Erythroblast (primary cell): ENCODE measurements at regions not wholly inside any gene's neighbourhood (a gene's known extent, or its start where the extent isn't known, plus 50 kb on each side); places are given as distances from the start of the nearest gene placed in this dataset.

Experiments
- GATA1 ChIP-seq: IDR thresholded peaks from 2 replicates; pipeline ENCODE4 v1.6.1; 2011; ENCODE audit warnings: low read depth, mild to moderate bottlenecking, control low read depth, low read length, moderate library complexity
- POLR2A ChIP-seq: IDR thresholded peaks from 2 replicates; pipeline ENCODE4 v1.6.1; 2011; ENCODE audit warnings: mild to moderate bottlenecking, low read length

DNA sequence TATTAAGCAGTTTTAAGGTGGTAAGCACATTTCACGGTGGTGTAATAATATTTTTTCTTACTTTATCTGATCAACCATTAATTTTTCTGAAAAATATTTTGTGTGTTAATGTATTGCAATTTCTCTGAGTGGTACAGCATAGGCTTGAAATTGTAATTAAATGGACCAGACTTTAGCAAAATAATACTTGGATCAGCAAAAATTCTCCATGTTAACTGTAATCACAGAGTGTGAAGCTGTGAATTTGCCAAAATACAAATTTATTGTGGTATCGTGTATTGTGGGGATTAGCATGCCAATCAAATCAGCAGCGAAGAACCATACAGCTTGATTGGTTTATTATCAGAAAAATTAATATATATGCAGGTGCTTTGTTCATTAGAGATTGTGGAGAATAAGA, 1088.9 kb upstream of the GYPC start:
- TF ChIP-seq POLR2A (no peak), GATA1 (no peak)
